ENCODE measurements at regions not wholly inside any gene's neighbourhood (a gene's known extent, or its start where the extent isn't known, plus 50 kb on each side); places are given as distances from the start of the nearest gene placed in this dataset.

DNA sequence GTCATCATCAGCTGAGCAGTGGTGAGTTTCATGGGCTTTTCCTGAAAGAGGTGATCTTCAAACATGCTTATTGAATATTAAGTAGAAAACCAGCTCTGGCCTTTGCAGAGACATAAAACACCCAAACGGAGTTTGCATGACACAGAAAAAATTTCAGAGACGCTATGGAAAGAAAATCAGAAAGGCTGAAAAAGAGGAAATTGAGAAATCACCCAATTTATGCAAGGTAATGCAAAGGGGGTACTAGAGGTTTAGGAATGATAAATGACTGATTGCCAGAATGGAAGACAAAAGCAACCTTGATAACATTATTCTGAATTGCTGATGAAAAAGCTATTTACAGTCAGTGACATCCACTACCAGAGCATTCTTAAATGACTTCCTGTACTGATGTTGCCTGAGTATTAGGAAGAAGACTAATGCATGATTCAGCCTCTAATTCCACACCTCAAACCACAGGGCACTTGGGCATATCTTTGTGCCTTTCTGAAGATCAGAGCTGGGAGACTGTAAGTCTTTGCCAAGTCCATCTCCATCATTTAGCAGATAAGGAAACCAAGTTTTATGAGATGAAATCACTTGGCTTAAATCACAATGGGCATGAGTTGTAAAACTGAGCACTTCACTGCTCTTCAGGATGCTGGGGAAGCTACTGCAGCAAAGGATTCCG, 565.7 kb downstream of the PPARGC1A start:
- no peak for DNase-seq

GRCh38 chr4:23323436-23323835, 566.4 kb downstream of the PPARGC1A start:
- no peak for DNase-seq

- no peak for DNase-seq
Measured at GRCh38 chr4:23322732-23323131, 567.1 kb downstream of the PPARGC1A start.

DNA sequence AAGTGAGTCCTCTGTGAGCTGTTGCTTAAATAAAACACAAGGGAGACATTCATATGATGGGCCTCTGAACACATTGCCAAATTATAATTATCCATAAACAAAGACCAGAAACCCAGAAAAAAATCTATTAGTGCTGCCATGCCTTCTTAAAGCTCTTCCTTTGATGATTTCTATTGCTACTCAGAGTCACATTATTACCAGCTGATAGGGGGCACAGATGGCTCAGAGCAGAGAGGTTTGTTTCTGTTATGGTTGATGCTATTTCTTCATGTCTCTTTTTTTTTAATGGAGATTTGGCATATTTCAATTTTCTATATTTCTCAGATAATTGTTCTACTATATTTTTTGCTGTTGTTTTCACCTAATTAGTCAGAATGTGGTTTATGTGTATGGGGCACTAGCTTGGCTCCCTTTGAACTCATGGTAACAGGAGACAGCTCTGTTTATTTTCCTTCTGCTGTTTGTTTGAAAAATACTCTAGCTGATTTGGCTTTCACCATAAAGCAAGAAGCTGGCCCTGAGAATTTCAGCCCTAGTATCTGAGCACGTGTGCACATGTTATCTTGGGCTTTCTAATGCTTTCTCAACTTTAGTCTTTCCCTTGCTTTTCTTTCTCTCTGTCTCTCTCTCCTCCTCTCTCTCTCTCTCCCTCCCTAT, 568.8 kb downstream of the PPARGC1A start:
- no peak for DNase-seq

DNA sequence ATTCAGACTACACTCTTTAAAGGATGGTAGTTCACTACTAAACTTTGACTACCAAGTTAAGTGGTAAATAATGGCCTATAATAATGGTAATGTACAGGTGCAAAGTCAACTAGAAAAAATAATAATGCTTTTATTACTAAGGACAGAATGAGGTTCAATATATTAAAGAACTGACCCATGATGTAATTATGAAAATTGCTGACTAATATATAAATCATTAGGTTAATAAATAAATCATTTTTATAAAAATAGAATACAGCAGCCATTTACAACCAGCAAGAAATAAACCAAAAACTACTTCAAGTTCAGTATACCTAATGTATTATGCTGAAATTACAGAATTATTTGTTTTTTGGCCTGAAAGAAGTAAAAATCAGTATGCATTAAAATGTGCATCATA, 577.2 kb downstream of the PPARGC1A start:
- DNase-seq, result no peak

DNA sequence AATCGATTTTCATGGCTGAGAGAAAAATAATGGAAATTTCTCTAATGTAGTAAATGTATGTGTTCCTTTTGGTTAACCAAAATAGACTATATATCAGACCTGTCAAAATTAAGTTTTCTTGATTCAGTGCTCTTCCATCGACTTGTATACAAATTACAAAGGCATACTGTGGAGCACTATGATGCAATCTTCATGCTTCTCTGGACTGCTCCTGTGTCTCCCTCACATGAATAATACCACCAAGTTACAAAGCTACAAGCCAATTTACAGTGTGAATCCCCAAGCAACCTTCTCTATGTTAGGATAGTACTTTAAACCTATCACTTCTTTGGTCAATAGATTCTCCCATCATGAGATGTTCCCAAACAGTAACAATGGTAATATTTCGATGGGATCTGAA, 577.9 kb downstream of the PPARGC1A start:
- no peak for DNase-seq

DNA sequence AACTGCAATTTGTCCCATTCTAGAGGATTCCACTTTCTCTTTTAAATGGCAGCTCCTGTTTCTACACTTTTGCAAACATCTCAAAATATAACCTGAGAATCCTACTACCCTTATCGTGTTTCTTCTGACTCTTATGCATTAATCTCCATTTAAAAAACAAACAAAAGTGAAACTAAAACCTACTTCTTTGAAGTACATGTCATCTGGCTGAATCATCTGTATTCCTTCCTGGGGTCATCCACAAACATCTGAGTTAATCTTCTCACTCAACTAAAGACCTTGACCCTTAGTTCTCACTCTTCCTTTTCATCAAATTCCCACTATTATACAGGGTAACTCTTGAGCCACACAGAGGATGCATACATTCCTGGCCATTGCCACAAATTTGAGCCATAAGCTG, 584.8 kb downstream of the PPARGC1A start:
- DNase-seq, result no peak

DNA sequence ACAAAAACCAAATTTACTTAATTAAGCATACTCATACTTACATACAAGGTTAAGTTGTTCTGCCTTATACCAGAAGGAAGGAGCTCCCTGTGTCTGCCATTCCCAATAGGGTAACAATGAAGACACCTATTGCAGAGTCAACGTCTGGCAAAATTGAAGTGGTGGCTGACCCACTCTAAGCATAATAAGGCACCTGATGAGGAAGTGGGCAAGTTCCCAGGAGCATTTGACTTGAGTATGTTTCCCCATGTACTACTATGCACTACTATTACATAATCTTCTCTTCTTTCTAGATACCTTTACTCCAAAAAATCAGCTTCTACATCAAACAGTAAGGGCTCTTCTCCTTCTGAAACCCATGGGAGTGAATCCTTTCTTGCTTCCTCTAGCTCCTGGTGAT, 591.5 kb downstream of the PPARGC1A start:
- no peak for DNase-seq

DNA sequence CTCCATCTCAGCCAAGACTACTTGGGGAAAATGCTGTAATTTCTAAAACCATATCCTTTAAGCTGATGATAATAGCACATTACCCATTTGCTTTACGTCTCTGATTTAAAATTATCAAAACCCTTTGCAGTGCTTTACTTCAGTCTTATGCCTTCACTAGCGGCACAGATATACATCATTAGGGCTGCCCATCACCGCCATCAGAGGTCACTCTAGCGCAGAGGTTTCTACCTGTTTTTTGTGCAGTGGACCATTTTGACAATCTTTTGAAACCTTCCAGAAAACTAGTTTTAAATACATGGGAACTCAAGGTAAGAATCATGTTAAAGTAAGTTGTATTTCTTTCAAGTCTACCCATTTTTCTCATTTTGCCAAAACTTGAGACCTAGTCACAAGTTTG, 592.5 kb downstream of the PPARGC1A start:
- no peak for DNase-seq

- DNase-seq, result no peak
Measured at GRCh38 chr4:23291139-23291538, 598.4 kb downstream of the GBA3 start.

- DNase-seq, result no peak
Measured at GRCh38 chr4:23290656-23291055, 597.9 kb downstream of the GBA3 start.

DNA sequence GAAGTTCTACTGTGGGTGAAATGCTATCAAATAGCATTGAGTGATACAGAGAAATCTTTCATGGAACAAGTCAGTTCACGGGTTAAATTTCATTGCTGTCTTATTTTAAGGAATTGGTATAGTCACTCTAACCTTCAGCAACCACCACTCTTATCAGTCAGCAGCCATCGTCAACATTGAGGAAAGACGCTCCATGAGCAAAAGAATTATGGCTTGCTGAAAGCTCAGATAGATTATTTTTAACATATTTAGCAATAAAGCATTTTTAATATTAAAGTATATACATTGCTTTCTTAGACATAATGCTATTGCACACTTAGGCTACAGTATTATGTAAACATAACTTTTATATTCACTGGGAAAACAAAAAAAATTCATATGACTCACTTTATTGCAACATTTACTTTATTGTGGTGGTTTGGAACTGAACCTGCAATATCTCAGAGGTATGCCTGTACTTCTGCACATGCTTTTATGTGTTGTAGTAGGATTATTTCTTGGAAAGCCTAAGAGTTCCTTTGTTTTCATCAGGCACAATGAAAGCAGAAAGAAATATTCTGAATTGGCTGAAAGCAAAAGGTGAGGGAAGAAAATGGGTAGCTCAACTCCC, 586.7 kb downstream of the GBA3 start:
- DNase-seq, result no peak

DNA sequence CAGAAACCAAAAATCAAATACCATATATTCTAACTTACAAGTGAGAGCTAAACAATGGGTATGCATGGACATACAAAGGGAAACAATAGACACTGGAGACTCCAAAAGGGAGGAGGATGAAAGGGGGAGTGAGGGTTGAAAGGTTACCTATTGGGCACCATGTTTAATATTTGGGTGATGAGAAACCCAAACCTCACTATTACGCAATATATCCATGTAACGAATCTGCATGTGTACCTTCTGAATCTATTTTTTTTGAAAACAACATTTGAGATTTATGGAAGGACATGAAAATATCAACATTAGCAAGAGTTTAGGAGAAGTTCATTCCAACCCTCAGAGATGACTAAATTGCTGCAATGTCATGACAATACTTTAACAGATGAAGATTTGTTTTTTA, 586.1 kb downstream of the GBA3 start:
- DNase-seq, result no peak

- DNase-seq, result no peak
Measured at GRCh38 chr4:23276076-23276475, 583.3 kb downstream of the GBA3 start.

- no peak for DNase-seq
Measured at GRCh38 chr4:23269566-23269965, 576.8 kb downstream of the GBA3 start.

- no peak for DNase-seq
Measured at GRCh38 chr4:23268072-23268771, 575.5 kb downstream of the GBA3 start.

GRCh38 chr4:23266401-23266800, 573.7 kb downstream of the GBA3 start:
- no peak for DNase-seq

DNA sequence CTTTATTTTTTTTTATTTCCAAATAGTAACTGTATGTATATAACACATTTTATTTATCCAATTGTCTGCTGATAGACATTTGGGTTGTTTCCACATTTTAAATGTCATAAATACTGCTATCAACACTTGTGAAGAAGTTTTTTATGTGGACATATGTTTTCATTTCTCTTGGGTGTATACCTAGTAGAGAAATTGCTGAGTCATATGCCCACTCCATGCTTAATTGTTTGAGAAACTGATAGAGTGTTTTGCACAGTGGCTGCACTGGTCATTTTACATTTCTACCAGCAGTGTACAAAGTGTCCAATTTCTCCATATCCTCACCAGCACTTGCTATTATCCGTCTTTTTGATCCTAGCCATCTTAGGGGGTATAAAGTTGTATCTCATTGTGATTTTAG, 567.8 kb downstream of the GBA3 start:
- DNase-seq, result no peak

- DNase-seq, result no peak
Measured at GRCh38 chr4:23245203-23245832, 552.6 kb downstream of the GBA3 start.

DNA sequence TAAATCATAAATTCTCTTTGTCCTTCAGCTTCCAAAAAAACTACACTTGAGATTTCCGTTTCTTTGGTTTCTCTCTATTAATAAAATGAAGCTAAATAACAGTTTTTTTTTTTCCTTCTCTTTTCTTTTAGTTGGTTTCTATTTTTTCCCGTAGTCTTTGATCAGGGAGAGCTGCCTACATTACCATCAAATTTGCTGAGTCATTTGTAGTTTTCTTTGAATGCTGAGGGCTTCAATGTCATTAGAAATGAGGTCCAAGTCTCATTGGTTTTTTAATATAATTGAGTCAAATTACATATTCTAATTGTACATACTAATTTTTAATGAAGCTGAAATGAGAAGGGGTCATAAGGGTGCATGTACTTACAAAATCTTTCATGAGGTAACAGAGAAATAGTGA, 550.2 kb downstream of the GBA3 start:
- no peak for DNase-seq

- DNase-seq, result no peak
Measured at GRCh38 chr4:23241408-23241807, 548.7 kb downstream of the GBA3 start.

DNA sequence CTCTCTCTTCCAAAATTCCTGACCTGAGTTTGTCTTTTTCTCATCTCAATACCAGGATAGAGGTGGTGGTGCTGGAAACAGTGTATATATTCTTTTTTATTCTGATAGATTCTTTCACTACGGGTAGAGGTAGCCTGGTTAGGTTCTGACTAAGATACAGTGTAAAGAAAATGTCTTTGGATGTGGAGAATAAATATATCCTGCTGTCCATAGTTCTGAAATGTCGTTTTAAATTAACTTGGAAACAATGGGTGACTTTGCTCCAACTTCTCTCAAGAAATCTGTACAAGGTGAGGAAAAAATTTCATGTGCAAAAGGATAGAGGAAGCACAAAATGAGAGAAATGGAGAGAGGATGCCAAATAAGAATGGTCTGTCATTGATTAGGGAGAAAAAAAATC, 546.1 kb downstream of the GBA3 start:
- no peak for DNase-seq

GRCh38 chr4:23237771-23238170, 545.0 kb downstream of the GBA3 start:
- DNase-seq, result no peak
